BJ (cell line): ENCODE measurements at regions not wholly inside any gene's neighbourhood (a gene's known extent, or its start where the extent isn't known, plus 50 kb on each side); places are given as distances from the start of the nearest gene placed in this dataset.
A peak's percentile ranks its signal among the peaks of the same experiment; 100 is the strongest.

Experiments
- CTCF ChIA-PET: fragments of 350-600 bp; formaldehyde crosslinking; extraction: SDS; loops from one replicate; lab custom pipeline; 2021; ENCODE audit warnings: antibody characterized with exemption, inconsistent platforms; lab: Yijun Ruan, JAX
- POLR2A ChIA-PET: fragments of 300-600 bp; sonication (Branson Sonifier 250); formaldehyde crosslinking; extraction: SDS; loops from one replicate; lab custom pipeline; 2021; ENCODE audit warnings: antibody characterized with exemption; lab: Charles Lee
- DNase-seq: peaks from one replicate; pipeline ENCODE4 v3.0.0-alpha.2; 2011; ENCODE audit warnings: low read depth
- H3K27me3 ChIP-seq: 2 replicates; pipeline ENCODE4 v1.6.0; 2011; ENCODE audit warnings: low read length; ENCODE audit not compliant: control insufficient read depth, insufficient read depth
- H3K36me3 ChIP-seq: 2 replicates; pipeline ENCODE4 v1.5.1; 2011; ENCODE audit warnings: low read length; ENCODE audit not compliant: control insufficient read depth, insufficient read depth
- H3K4me3 ChIP-seq: 2 replicates; pipeline ENCODE4 v1.5.1; 2011; ENCODE audit warnings: low read depth, mild to moderate bottlenecking, control low read depth, low read length
- CTCF ChIP-seq: IDR thresholded peaks from 2 replicates; pipeline ENCODE4 v1.5.1; 2011; ENCODE audit warnings: low read depth, mild to moderate bottlenecking, control low read depth, inconsistent platforms, low read length, moderate library complexity; ENCODE audit not compliant: insufficient read depth

DNA sequence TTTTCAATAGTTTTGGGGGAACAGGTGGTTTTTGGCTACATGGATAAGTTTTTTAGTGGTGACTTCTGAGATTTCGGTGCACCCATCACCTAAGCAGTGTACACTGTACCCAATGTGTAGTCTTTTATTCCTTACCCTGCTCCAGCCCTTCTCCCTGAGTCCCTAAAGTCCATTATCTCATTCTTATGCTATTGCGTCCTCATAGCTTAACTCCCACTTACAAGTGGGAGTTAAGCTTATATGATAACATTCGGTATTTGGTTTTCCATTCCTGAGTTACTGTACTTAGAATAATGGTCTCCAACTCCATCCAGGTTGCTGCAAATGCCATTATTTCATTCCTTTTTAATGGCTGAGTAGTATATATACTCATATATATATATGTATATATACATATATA lies 90.9 kb upstream of the ACSL3 start:
- CTCF ChIA-PET, result interaction anchor here (0.6 kb wide), 1 partner anchor 27 kb away, joined by 3 read pairs; no protein-coding TSS in a partner anchor
- no peak for TF ChIP-seq CTCF
- Histone ChIP-seq H3K4me3 (no peak overlapping the region), H3K27me3 (no peaks in the 10 kb centered on the region; the same call in none of the 2 replicates), H3K36me3 (no peaks in the 10 kb centered on the region)
- no peak for DNase-seq
- POLR2A ChIA-PET, result no interaction called here

- Histone ChIP-seq H3K27me3 (no peaks in the 10 kb centered on the region; the same call in none of the 2 replicates), H3K4me3 (no peak overlapping the region), H3K36me3 (no peaks in the 10 kb centered on the region)
- no peak for DNase-seq
- ChIA-PET POLR2A (no interaction called here), CTCF (no interaction called here)
- TF ChIP-seq CTCF, result no peak
Observed at GRCh38 chr2:222771832-222772231, 89.0 kb upstream of the ACSL3 start.

DNA sequence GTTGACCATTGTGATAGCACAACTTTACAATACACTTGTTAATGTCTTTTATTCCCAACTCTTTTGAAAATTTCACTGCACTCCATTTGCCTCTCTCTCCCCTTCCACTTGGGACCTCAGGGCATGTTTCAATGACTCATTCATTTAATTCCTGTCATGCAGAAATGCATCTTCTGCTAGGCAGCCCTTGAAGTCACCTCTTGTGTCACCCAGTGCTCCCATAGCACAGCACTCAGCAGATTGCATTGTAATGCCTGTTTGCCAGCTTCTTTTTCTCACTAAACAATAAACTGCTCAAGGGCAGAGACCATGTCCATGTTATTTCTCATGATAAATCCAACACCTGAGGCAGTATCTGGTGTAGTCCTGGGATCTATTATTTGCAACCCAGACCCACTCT lies 85.9 kb upstream of the ACSL3 start:
- no peak for TF ChIP-seq CTCF
- Histone ChIP-seq H3K4me3 (no peak overlapping the region), H3K27me3 (no peaks in the 10 kb centered on the region; the same call in 1 of the 2 replicates), H3K36me3 (no peaks in the 10 kb centered on the region)
- CTCF ChIA-PET, result no interaction called here
- POLR2A ChIA-PET, result no interaction called here
- DNase-seq, result peak; percentile 14

DNA sequence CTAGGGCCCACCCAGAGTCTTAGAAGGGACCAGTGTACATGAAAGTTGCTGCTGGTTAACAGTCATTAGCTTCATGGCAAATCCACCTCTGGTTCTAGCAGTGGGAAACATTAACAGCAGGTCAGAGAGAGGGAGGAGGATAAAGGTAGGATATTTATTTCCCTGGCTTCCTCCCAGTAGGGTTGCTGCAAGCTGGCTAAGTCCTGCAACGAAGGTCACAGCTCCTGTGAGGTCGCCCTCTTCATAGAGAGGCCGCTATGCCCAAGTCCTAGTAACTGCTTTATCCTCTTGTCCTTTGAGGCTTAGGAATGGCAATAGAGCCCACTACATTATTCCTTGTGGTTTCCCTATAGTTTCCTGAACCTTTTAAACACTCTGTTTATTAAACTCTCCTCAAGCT lies 84.0 kb upstream of the ACSL3 start:
- H3K27me3 ChIP-seq, result no peaks in the 10 kb centered on the region; the same call in 1 of the 2 replicates
- POLR2A ChIA-PET, result no interaction called here

GRCh38 chr2:222778400-222778799 lies 82.4 kb upstream of the ACSL3 start:
- DNase-seq, result no peak
- ChIA-PET POLR2A (no interaction called here), CTCF (interaction anchor here (1.2 kb wide), 1 partner anchor 18 kb away, joined by 5 read pairs; no protein-coding TSS in a partner anchor)
- H3K27me3 ChIP-seq, result no peaks in the 10 kb centered on the region; the same call in 1 of the 2 replicates
- TF ChIP-seq CTCF, result no peak
- H3K4me3 ChIP-seq, result no peak overlapping the region
- H3K36me3 ChIP-seq, result no peaks in the 10 kb centered on the region

More for the DNA sequence above, 84.0 kb upstream of the ACSL3 start:
- H3K4me3 ChIP-seq, result no peak overlapping the region
- TF ChIP-seq CTCF, result no peak
- no peak for DNase-seq
- CTCF ChIA-PET, result interaction anchor here (0.6 to 1.2 kb wide), 2 partner anchors 9 to 384 kb away, joined by 3 to 4 read pairs; no protein-coding TSS in a partner anchor
- H3K36me3 ChIP-seq, result no peaks in the 10 kb centered on the region
